GM12878 (cell line): ENCODE measurements at regions not wholly inside any gene's neighbourhood (a gene's known extent, or its start where the extent isn't known, plus 50 kb on each side); places are given as distances from the start of the nearest gene placed in this dataset.

Experiments
- CHD1 ChIP-seq: IDR thresholded peaks from 2 replicates; pipeline ENCODE4 v1.6.1; 2012; ENCODE audit warnings: low read depth, low read length, improper control_type of control experiment
- CHD4 ChIP-seq: fragments of 200-600 bp; sonication (generic); IDR thresholded peaks from 2 replicates; pipeline ENCODE4 v1.6.1; 2016; ENCODE audit warnings: mild to moderate bottlenecking
- MXI1 ChIP-seq: fragments of 150-350 bp; IDR thresholded peaks from 2 replicates; pipeline ENCODE4 v1.6.1; 2011; ENCODE audit warnings: low read depth, mild to moderate bottlenecking, inconsistent platforms, low read length, improper control_type of control experiment
- NFIC ChIP-seq: IDR thresholded peaks from 2 replicates; pipeline ENCODE4 v1.6.1; 2012; ENCODE audit warnings: low read depth, mild to moderate bottlenecking, inconsistent platforms, low read length, moderate library complexity
- SMC3 ChIP-seq: IDR thresholded peaks from 2 replicates; pipeline ENCODE4 v1.6.1; 2011; ENCODE audit warnings: low read length, improper control_type of control experiment, borderline replicate concordance
- ZNF384 ChIP-seq: IDR thresholded peaks from 2 replicates; pipeline ENCODE4 v1.6.1; 2012; ENCODE audit warnings: low read depth, mild to moderate bottlenecking, low read length, improper control_type of control experiment, borderline replicate concordance
- ZZZ3 ChIP-seq: IDR thresholded peaks from 2 replicates; pipeline ENCODE4 v1.6.1; 2011; ENCODE audit warnings: low read depth; ENCODE audit not compliant: control insufficient read depth, insufficient read length
- TF ChIP-seq, protein P1 (sequence below): fragments of 450-650 bp; IDR thresholded peaks from 2 replicates; pipeline ENCODE4 v1.6.1; 2014; ENCODE audit warnings: mild to moderate bottlenecking
- TF ChIP-seq, protein P2 (sequence below): fragments of 450-650 bp; conservative IDR thresholded peaks from 2 replicates; pipeline ENCODE4 v1.6.1; 2017; ENCODE audit warnings: mild to moderate bottlenecking, moderate library complexity
- TF ChIP-seq, protein P3 (sequence below), 3 experiments: IDR thresholded peaks in 2 of 3; conservative IDR thresholded peaks in 1 of 3; 2 replicates each; pipeline ENCODE4 v1.5.1; 2011; ENCODE audit warnings: low read depth in 3 of 3, low read length in 3 of 3, mild to moderate bottlenecking in 3 of 3, control low read depth in 2 of 3, moderate library complexity in 2 of 3, inconsistent platforms in 1 of 3, mixed read lengths in 1 of 3; ENCODE audit not compliant: control insufficient read depth in 2 of 3, insufficient read depth in 1 of 3; ENCODE audit errors: extremely low read depth in 1 of 3
- TF ChIP-seq, protein P4 (sequence below): fragments of 450-650 bp; IDR thresholded peaks from 2 replicates; pipeline ENCODE4 v1.6.1; 2017; ENCODE audit warnings: antibody characterized with exemption, mild to moderate bottlenecking, moderate library complexity
- TF ChIP-seq, protein P5 (sequence below): IDR thresholded peaks from 2 replicates; pipeline ENCODE4 v1.6.1; 2012; ENCODE audit warnings: low read depth, low read length, improper control_type of control experiment
- TF ChIP-seq, protein P6 (sequence below): IDR thresholded peaks from 2 replicates; pipeline ENCODE4 v1.6.1; 2012; ENCODE audit warnings: low read depth, low read length, improper control_type of control experiment

DNA sequence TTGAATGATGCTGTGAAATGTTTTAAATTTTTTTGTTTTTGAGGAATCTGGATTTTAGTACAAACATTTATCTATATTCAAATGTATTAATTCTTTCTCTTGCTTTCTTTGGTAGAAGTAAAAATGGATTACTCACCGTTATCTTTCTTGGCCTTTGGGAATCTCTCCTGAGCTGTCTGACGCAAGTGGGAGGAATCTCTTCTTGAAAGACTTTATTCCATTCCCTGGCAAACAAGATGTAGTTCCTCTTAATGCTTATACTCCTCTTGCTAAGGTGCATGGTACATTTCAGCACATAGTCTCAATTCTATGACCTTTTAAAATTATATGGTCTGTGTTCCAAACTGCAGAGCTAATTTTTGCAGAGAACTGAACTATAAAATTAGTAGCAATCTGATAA, 246.2 kb upstream of the SLC10A2 start:
- no peak for TF ChIP-seq CHD1
- TF ChIP-seq, protein P1, sequence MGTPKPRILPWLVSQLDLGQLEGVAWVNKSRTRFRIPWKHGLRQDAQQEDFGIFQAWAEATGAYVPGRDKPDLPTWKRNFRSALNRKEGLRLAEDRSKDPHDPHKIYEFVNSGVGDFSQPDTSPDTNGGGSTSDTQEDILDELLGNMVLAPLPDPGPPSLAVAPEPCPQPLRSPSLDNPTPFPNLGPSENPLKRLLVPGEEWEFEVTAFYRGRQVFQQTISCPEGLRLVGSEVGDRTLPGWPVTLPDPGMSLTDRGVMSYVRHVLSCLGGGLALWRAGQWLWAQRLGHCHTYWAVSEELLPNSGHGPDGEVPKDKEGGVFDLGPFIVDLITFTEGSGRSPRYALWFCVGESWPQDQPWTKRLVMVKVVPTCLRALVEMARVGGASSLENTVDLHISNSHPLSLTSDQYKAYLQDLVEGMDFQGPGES, result no peak
- no peak for TF ChIP-seq NFIC
- no peak for TF ChIP-seq MXI1
- TF ChIP-seq ZNF384, result no peak
- TF ChIP-seq, protein P2, sequence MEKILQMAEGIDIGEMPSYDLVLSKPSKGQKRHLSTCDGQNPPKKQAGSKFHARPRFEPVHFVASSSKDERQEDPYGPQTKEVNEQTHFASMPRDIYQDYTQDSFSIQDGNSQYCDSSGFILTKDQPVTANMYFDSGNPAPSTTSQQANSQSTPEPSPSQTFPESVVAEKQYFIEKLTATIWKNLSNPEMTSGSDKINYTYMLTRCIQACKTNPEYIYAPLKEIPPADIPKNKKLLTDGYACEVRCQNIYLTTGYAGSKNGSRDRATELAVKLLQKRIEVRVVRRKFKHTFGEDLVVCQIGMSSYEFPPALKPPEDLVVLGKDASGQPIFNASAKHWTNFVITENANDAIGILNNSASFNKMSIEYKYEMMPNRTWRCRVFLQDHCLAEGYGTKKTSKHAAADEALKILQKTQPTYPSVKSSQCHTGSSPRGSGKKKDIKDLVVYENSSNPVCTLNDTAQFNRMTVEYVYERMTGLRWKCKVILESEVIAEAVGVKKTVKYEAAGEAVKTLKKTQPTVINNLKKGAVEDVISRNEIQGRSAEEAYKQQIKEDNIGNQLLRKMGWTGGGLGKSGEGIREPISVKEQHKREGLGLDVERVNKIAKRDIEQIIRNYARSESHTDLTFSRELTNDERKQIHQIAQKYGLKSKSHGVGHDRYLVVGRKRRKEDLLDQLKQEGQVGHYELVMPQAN, result no peak
- TF ChIP-seq, protein P3, sequence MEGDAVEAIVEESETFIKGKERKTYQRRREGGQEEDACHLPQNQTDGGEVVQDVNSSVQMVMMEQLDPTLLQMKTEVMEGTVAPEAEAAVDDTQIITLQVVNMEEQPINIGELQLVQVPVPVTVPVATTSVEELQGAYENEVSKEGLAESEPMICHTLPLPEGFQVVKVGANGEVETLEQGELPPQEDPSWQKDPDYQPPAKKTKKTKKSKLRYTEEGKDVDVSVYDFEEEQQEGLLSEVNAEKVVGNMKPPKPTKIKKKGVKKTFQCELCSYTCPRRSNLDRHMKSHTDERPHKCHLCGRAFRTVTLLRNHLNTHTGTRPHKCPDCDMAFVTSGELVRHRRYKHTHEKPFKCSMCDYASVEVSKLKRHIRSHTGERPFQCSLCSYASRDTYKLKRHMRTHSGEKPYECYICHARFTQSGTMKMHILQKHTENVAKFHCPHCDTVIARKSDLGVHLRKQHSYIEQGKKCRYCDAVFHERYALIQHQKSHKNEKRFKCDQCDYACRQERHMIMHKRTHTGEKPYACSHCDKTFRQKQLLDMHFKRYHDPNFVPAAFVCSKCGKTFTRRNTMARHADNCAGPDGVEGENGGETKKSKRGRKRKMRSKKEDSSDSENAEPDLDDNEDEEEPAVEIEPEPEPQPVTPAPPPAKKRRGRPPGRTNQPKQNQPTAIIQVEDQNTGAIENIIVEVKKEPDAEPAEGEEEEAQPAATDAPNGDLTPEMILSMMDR (IDR thresholded peaks at IDR 0.05 in 2 of 3, conservative IDR thresholded peaks at IDR 0.05 in 1 of 3; ENCODE audit: control insufficient read depth in 2 of 3, extremely low read depth in 1 of 3, insufficient read depth in 1 of 3, low read depth in 3 of 3, low read length in 3 of 3), result no peak
- TF ChIP-seq CHD4, result no peak
- no peak for TF ChIP-seq ZZZ3
- TF ChIP-seq, protein P4, sequence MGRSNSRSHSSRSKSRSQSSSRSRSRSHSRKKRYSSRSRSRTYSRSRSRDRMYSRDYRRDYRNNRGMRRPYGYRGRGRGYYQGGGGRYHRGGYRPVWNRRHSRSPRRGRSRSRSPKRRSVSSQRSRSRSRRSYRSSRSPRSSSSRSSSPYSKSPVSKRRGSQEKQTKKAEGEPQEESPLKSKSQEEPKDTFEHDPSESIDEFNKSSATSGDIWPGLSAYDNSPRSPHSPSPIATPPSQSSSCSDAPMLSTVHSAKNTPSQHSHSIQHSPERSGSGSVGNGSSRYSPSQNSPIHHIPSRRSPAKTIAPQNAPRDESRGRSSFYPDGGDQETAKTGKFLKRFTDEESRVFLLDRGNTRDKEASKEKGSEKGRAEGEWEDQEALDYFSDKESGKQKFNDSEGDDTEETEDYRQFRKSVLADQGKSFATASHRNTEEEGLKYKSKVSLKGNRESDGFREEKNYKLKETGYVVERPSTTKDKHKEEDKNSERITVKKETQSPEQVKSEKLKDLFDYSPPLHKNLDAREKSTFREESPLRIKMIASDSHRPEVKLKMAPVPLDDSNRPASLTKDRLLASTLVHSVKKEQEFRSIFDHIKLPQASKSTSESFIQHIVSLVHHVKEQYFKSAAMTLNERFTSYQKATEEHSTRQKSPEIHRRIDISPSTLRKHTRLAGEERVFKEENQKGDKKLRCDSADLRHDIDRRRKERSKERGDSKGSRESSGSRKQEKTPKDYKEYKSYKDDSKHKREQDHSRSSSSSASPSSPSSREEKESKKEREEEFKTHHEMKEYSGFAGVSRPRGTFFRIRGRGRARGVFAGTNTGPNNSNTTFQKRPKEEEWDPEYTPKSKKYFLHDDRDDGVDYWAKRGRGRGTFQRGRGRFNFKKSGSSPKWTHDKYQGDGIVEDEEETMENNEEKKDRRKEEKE, result no peak
- TF ChIP-seq, protein P5, sequence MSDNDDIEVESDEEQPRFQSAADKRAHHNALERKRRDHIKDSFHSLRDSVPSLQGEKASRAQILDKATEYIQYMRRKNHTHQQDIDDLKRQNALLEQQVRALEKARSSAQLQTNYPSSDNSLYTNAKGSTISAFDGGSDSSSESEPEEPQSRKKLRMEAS, result no peak
- no peak for TF ChIP-seq SMC3
- TF ChIP-seq, protein P6, sequence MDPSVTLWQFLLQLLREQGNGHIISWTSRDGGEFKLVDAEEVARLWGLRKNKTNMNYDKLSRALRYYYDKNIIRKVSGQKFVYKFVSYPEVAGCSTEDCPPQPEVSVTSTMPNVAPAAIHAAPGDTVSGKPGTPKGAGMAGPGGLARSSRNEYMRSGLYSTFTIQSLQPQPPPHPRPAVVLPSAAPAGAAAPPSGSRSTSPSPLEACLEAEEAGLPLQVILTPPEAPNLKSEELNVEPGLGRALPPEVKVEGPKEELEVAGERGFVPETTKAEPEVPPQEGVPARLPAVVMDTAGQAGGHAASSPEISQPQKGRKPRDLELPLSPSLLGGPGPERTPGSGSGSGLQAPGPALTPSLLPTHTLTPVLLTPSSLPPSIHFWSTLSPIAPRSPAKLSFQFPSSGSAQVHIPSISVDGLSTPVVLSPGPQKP, result no peak
